Inflammatory macrophage treated with lipopolysaccharide for 1 hour (primary cell): ENCODE measurements at regions not wholly inside any gene's neighbourhood (a gene's known extent, or its start where the extent isn't known, plus 50 kb on each side); places are given as distances from the start of the nearest gene placed in this dataset.

Experiments
- DNase-seq, 2 donors: peaks; one replicate each; pipeline ENCODE4 v3.0.0-alpha.2; 2020 to 2022

DNA sequence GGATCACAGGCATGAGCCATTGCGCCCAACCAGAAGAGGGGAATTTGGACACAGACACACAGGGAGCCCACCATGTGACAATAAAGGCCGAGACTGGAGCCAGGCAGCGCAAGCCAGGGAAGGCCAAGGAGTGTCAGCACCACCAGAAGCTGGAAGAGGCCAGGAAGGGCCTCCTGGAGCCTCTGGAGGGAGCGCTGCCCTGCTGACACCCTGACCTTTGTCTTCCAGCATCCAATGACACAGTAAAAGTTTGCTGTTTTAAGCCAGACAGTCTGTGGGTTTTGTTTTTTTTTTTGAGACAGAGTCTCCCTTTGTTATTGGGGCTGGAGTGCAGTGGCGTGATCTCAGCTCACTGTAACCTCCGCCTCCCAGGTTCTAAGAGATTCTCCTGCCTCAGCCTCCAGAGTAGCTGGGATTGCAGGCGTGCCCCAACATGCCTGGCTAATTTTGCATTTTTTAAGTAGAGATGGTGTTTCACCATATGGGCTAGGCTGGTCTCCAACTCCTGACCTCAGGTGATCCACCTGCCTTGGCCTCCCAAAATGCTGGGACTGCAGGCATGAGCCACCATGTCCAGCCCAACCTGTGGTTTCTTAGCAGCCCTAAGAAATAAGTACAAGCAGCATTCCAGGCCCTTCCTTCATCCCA, 215.8 kb downstream of the CTTN start:
- no peak for DNase-seq

DNA sequence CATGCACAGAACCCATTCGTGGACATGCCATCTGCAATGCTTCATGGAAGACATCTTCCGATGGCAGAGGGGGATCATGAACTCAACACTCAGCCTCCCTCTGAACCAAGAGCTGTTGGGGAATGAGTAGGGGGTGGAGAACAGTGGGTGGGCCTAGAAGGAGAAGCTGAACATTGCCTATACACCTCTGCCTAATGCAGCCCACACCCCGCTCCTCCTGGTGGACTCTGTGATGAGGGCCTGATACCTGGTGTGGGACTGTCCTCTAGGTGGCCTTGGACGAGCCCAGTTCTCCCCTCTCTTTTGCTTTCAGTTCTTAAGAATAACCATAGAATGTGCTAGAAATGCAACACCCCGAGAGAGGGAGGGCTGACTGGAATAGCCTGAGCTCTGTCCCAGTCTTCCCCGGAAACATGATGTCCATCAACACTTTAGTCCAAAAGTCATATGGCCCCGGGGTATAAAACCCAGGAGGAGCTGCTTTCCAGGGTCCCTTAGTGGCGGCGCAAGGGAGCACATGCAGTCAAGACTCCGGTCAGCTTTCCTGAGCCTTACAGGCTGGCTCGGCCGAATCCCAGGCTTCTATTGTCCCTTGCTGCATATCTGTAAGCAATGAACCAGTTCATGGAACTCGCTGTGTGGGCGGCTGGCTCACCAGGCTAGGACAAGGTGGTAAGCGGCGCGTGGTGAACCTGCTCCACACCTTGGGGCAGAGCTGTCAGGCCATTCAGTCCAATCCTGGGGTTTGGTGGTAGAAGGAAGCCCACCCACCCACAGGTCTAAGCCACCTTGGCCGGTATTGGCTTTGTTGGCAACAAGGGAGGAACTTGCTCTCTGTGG, 216.9 kb downstream of the CTTN start:
- DNase-seq: no peak

DNA sequence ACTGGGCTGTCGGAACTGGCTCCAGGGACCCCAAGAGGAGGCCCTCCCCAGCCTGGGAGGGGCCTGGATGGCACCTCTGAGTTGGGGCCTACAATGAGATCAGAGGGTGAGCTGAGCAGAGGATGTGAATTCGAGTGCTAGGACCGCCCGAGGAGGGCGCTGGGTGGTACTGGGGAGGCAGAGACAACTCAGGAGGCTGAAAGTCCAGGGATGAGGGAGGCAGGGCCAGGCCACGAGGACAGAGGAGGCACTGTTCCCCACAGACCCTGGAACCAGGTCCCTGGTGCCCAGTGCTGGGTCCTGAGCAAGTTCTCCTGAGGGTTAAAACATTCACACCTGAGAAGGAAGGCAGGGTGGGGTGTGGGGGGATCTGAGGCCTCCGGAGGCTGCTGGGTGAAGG, 218.0 kb downstream of the CTTN start:
- no peak for DNase-seq

DNA sequence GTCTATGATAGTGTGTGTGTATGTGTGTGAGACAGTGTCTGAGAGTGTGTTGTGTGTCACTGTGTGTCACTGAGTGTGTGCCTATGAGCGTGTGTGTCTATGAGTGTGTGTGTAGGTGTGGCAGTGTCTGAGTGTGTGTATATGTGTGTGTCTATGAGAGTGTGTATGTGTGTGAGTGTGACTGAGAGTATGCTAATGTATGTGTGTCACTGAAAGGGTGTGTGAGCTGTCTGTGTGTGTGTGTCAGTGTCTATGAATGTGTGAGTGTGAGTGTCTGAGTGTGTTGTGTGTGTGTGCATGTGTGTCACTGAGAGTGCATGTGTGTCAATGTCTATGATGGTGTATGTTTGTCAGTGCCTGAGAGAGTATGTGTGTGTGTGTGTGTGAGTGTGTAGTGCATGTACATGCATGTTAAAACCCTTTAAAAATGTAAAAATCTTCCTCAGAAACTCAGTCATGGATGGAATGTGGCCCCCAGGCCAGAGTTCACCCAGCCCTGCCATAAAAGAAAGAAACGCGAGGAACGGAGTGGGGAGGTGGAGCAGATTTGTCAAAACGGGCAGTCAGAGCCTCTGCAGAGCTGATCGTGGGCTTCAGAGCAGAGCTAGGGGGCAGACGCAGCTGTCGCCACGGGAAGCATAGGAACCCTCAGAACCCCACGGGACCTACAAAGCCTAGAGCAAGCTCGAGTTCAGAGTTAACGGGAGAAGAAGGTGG, 218.8 kb downstream of the CTTN start:
- DNase-seq: no peak

DNA sequence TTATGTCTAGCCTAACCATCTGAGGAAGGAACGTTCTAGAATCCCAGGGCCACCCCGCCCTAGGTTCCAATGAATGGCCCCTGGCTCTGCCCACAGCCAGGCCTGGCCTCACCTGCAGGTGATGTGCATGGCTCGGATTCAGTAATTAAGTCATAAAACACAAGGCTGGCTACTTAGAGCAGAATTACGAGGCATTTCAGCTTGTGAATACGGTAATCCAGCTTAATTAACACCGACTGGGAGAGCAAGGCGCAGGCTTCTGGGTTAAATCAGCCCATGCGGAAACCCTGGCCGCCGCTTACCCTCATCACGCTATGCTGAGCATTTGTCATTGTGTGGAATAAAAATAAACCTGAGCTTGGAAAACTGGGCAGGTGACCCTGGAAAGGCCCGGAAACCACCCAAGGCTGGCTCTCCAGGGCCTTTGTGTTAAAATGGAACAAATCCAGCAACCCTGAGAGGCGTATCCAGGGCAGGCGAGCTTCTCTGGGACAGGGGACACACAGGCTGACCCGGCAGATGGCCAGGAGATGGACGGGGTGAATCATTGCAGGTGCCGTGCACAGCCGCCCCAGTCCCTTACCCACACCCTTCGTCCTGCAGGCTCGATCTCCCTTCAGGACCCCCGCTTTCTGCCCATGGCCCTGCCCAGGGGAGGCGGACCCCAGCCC, 220.2 kb downstream of the CTTN start:
- DNase-seq: no peak

DNA sequence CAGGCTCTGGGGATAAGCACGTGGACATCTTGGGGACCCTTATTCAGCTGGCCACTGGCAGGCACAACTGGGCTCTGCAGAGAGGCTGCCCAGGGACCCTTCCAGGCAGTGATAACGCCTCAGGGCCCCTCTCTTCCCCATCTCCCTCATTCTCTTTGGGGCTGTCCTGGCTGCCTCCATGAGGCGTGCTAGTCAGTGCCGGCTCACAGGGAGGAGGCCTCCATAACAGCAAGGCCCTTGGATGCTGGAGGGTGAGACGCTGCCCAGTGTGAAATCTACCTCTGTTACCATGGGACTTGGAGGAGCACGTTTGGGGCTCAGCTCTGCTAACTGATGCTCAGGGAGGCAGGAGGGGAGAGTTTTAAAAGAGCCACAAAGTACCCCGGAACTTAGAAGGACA, 221.3 kb downstream of the CTTN start:
- DNase-seq: no peak

DNA sequence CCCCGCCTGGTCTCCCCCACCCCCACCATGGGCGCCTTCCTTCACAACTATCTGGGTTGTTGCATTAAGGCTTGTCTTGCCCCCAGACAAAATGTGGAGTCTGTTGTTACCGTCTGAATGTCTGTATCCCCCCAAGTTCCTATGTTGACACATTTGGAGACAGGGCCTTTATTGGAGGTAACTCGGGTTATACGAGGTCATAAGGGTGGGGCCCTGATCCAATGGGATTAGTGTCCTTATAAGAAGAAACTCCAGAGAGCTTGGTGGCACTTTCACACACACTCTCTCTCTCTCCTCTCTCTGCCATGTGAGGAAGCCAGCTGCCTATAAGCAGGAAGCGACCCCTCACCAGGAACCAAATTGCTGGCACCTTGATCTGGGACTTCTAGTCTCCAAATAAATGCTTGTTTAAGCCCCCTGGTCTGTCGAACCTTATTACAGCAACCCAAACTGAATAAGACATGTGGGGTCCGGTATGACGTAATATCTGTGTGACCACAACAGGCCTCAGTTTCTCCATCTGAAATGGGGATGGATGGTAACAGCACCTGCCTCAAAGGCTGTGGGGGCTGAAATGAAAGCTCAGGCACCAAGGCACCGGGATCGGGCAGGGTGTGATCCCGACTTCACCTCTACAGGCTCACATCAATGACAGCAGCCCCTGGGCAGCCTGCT, 222.3 kb downstream of the CTTN start:
- no peak for DNase-seq

DNA sequence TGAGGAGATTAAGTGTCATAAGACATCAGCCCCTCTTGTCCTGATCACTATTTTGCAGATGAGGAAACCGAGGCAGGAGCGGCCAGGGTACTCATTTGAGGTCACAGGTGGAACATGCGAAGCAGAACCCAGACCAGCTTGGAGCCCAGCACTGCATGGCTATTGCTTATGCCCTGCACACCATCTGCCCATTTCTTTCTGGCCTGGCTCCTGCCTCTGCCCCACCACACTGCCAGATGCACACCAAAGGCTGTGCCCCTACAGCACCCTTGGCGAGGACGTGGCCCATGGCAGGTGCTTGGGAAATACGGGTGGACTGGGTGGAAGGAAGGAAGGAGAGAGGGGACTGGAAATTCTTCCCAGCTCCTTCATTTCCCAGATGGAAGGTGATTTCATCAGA, 222.9 kb downstream of the CTTN start:
- no peak for DNase-seq

DNA sequence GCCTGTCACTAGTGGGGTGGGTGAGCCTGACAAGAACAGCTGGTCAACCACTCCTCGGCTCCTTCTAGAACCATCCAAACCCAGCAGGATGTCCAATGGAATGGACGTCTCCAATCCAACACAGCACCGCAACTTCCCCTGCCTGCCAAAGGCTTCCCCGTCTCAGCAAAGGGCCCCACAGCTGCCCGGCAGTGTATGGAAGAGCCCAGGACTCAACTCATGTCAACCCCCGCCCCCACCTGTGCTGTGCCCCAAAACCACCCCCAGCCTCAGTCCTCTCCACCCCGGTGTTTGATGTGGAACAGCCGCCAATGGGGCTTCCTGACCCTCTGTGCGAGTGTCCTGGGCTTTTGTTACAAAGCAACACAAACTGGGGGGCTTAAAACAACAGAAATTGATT, 223.8 kb downstream of the CTTN start:
- DNase-seq: no peak

DNA sequence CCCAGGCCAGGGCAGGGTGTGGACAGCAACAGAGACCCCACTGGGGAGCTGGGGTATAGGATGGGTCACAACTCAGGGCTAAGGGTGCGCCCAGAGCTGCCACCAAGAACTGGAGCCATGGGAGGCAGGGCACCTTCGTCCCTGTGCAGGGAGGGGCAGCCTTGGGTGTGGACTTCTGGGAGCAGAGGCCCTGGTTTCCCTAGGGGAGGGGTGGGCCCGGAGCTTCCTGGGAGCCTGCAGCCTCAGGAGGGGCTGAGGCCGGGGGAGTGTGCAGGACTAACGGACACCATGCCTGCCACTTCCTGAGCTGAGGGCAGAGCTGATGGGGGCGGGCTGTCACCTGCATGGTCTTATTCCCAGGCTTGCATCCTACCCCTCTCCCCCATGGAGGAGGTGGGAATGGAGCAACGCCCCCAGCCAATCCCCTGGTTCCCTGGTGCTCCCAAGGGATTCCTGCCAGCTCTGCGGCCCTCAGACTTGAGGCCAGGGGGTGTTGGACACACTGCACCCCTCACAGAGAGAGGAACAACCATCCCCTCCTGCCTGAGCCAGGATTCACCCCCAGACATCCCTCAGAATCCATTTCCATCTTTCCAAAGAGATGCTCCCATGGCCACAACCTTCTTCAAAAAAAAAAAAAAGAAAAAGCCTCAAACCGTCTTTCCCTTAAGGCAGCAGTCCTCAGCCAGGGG, 225.7 kb downstream of the CTTN start:
- DNase-seq: no peak

DNA sequence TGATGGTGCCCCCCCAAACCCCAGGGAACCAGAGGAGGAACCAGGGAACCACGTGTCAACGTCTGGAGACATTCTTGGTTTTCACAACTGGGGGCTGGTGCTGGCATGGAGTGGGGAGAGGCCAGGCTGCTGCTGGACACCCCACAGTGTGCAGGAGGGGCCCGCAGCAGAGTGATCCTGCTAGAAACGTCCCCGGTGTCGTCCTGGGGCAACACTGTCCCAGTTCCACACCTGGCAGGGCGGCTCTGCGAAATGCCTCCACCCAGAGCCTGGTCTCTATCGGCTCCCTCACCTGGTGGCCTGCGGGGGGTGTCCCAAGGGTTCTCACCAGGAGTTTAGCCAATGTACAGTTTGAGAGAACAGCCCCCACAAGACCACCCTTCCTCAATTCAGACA, 226.3 kb downstream of the CTTN start:
- DNase-seq: no peak

DNA sequence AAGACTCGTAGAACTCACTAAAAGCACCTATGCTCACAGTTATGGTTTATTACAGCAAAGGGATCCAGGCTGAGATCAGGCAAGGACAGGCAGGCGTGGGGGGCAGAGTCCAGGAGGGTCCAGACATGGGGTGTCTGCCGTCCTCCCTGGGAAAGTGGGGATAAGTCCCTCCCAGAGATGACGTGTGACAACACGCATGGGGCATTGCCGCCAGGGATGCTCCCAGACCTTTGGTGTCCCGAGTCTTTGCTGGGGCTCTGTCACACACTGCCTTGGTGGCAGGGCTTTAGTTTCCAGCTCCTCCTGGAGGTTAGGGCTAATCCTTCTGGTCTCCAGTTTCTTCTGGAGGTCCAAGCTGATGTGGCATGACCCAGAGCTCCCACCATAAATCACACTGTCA, 226.7 kb downstream of the CTTN start:
- no peak for DNase-seq

DNA sequence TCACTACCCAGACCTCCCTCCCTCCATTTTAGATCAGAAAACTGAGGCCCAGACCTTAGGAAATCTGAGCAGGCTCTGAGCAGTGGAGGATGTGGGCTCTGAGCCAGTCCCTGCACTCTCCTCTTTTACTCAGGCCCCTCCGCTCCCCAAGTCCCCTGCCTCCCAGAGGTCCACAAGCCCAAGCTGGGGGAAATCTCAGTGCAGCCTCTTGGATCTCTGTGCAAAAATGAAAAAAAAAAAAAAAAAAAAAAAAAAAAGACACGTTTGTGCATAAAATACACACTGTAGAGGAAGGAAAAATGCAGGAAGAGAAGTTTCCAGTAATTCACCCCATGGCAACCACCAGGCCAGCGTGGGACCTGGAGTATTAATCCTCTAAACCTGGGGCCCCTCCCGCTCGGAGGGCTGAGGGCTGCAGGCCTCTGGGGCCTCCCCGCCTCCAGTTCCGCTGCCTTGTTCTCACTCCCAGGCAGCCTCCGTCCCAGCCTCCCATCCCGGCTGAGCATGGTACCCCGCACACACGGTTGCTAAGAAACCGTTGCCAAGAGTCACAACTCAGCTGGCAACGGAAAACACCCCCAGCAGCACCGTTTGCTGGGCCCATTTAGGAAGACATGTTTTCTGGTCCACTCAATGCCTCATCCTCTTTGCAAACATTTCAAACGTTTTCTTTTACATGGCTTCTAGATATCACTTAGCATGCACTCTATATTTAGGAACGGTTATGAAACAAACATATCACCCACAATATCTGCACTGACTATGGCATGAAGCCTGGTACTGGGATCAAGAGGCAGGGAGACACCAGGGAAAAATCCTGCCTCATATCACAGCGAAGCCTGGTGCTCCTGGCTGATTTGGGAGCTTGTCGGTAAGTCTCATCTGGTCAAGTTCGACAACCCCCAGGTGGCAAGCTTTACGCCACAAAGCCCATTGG, 227.5 kb downstream of the CTTN start:
- no peak for DNase-seq

DNA sequence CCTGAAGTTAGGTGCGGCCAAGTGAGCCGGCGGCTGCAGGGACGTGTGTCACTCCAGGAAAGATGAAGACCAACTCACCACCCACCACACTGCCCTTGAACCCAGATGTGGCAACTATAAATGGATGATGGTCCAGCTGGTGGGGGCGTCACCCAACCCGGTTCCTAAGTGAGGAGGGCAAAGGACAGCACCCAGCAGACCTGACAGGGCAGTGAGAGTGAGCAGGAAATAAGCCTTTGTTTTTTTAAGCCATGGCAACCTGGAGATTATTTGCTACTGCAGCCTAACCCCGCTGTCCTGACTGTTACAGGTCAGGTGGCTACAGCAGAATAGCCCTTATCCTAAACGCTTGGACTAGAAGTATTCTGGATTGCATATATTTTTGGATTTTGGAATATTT, 228.9 kb downstream of the CTTN start:
- no peak for DNase-seq

DNA sequence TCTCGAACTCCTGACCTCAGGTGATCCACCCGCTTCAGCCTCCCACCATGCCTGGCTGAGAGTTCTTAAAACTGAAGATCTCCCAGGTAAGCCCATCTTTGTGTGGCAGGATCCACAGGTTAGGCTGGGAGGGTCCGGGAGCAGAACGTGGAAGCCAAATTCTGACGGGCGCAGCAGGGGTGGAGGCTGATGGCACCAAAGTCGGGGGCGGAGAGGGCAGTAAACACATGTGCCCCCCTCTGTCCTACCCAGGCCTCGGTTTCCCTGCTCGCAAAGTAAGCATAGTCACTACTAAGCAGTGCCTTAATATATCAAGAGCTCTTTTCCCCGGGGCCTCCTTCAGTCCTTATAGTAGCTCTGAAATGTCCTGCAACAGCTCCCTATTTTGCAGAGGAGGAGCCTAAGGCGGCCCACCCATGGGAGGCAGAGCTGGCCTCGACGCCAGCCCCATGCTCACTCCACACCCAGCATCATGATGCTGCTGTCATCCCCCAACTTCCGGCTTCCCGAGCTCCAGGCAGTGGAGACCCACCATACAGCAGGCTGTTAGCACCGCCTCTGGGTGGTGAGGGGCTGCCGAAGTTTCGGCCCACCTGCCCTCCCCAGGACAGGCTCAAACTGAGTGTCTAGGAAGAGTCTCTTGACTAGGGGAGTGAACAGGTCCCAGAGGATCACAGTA, 230.0 kb downstream of the CTTN start:
- DNase-seq: no peak

DNA sequence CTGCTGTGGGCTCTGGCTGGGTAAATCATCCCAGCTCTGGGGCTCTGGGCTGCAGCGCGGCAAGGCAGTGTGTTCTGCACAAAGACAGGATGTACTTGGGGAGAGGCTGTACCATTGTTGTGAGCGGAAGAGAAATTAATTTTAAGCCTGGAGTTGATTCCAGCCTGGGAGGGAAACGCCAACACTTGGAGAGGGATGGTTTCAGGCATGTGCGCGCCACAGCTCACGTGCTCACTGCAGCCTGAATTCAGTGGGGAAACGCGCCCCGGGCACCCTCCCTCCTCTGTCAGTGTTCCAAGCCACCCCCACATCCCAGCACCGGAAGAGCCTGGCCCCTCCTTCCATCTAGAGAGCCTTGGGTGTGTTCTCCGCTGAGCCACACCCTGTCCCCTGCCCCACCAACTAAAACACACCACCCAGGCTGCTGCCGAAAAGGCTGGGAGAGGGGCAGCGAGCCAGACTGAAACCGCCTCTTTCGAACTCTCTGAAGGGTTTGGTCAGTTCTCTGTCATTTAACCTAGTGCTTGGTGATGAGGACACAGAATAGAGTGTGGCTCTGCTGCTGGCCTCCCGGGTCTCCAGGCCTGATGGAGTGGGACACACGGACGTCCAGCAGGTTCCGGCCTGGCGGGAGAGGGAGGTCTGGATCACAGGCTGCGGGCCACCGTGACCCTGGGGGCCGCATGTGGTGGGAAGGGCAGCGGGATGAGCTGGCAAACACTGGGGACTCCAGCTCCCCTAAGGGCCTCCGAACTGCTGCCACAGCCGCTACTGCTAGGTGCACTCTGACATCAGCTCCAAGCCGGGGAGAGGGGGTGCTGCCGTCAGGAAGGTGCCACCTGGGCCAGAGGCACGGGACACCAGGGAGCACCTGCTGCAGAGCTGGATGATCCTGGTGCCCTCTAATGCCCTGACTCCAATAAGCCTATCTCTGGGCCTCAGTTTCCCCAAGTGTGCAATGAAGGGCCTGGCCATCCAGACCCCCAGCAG, 230.8 kb downstream of the CTTN start:
- no peak for DNase-seq

DNA sequence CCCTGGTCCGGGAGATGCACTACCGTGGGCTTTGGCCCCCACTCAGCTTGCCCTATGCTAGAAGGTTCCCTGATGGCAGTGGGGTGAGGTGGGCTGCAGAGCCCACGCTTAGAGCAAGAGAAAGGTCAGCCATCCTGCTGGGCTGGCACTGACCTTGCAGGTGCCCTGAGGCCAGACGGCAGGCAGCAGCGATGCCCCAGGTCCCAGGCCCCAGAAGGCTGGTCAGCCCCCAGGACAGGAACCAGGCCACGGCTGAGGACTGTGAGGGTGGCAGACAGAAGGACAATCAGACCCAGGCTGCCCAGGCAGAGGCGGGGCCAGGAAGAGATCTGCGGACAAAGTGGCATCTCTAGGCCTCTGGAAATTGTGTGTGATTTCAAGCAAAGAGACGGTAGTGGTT, 231.7 kb downstream of the CTTN start:
- no peak for DNase-seq

DNA sequence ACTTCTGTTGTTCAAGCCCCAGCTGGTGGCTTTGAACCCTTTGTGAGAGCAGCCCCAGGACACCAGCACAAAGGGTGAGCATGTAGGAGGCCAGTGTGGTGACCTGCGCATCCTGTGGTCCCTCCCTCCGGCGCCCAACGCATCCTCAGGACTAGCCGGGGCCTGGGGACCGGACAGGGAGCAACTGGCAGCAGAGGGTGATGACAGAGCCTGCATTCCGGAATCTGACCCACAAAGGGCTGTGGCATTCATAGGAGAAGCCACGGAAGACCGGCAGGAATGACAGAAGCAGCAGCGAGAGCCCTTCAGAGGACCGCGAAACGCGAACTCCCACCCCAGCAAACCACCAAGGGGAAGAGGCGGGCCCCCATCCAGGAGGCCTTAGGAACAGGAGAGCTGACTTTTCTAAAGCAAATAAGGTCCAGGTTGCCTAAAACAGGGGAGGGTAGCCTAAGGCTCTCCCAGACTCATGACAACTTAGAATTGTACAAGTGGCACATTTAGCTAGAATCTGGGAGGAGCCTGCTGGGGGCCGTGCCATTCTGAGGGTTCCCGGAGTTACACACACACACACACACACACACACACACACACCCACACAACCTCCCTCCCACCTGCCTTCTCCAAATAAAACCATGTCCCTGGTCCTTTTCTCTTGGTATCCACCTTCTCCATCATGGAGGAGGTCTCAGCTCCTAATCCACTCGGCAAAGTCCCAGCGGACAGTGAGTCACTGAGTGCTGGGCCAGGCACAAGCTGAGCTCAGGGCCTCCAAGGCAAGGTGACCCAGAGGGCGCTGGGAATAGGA, 232.7 kb downstream of the CTTN start:
- DNase-seq: no peak
